ENCODE measurements at regions not wholly inside any gene's neighbourhood (a gene's known extent, or its start where the extent isn't known, plus 50 kb on each side); places are given as distances from the start of the nearest gene placed in this dataset.
A peak's percentile ranks its signal among the peaks of the same experiment; 100 is the strongest.
"Not testable (repeated sequence)": the region's sequence is repeated elsewhere in the genome, so short reads cannot be mapped to it uniquely, and the experiment has no call there.

- TF ChIP-seq CTCF (conservative IDR thresholded peaks at IDR 0.05 in 1 of 2, IDR thresholded peaks at IDR 0.05 in 1 of 2; ENCODE audit: low read depth in 1 of 2, low read length in 2 of 2) (no peak), EZH2 (IDR thresholded peaks at IDR 0.05; ENCODE audit: low read length, missing control alignments) (no peak)
- DNase-seq (ENCODE audit: low read depth in 2 of 2): peak; percentile 90 to 94
- no peak overlapping the region for H3K4me3 ChIP-seq (replicated peaks in 1 of 4; ENCODE audit: control extremely low read depth in 1 of 4, insufficient read depth in 1 of 4, low read depth in 3 of 4, low read length in 4 of 4)
- peak overlapping the region; percentile 46 for H3K27ac ChIP-seq (ENCODE audit: insufficient read depth, low read length)
- no peaks in the 10 kb centered on the region for H3K36me3 ChIP-seq (ENCODE audit: control insufficient read depth, insufficient read depth, low read length)
- H3K9me3 ChIP-seq (ENCODE audit: control insufficient read depth, insufficient read depth, low read depth, low read length): no peaks in the 10 kb centered on the region
- no peak overlapping the region for H3K9ac ChIP-seq (ENCODE audit: insufficient read depth, low read length)
- H3K27me3 ChIP-seq (ENCODE audit: control insufficient read depth, insufficient read depth, low read length): no peaks in the 10 kb centered on the region
- peak overlapping the region; percentile 81 for H3K4me2 ChIP-seq (ENCODE audit: extremely low read depth, insufficient read depth, low read length)
- H3K79me2 ChIP-seq (ENCODE audit: control insufficient read depth, insufficient read depth, low read length): no peaks in the 10 kb centered on the region
- H2AFZ ChIP-seq (ENCODE audit: low read length): no peak overlapping the region
- H3K4me1 ChIP-seq (ENCODE audit: control insufficient read depth, extremely low read depth, insufficient read depth, low read length): peaks cover 31% of the 10 kb centered on the region
- H4K20me1 ChIP-seq (ENCODE audit: control insufficient read depth, extremely low read depth, insufficient read depth, low read length): no peaks in the 10 kb centered on the region
These were observed 185.8 kb downstream of the HS3ST3A1 start for GRCh38 chr17:13415871-13416416.

- not testable (repeated sequence) for H3K4me2 ChIP-seq (ENCODE audit: extremely low read depth, insufficient read depth, low read length); H3K9me3 ChIP-seq (ENCODE audit: control insufficient read depth, insufficient read depth, low read depth, low read length); H3K9ac ChIP-seq (ENCODE audit: insufficient read depth, low read length); DNase-seq (ENCODE audit: low read depth in 2 of 2); H4K20me1 ChIP-seq (ENCODE audit: control insufficient read depth, extremely low read depth, insufficient read depth, low read length); H3K4me3 ChIP-seq (replicated peaks in 1 of 4; ENCODE audit: control extremely low read depth in 1 of 4, insufficient read depth in 1 of 4, low read depth in 3 of 4, low read length in 4 of 4); H2AFZ ChIP-seq (ENCODE audit: low read length); H3K27ac ChIP-seq (ENCODE audit: insufficient read depth, low read length); H3K27me3 ChIP-seq (ENCODE audit: control insufficient read depth, insufficient read depth, low read length); H3K79me2 ChIP-seq (ENCODE audit: control insufficient read depth, insufficient read depth, low read length); H3K36me3 ChIP-seq (ENCODE audit: control insufficient read depth, insufficient read depth, low read length)
- peaks cover 25% of the 10 kb centered on the region for H3K4me1 ChIP-seq (ENCODE audit: control insufficient read depth, extremely low read depth, insufficient read depth, low read length)
These were observed 186.5 kb downstream of the HS3ST3A1 start for GRCh38 chr17:13415200-13415599.

- no peak overlapping the region for H3K4me2 ChIP-seq (ENCODE audit: extremely low read depth, insufficient read depth, low read length)
These were observed 188.7 kb downstream of the HS3ST3A1 start for GRCh38 chr17:13413001-13413400.

More at GRCh38 chr17:13413001-13413400, 188.7 kb downstream of the HS3ST3A1 start:
- no peaks in the 10 kb centered on the region for H3K36me3 ChIP-seq (ENCODE audit: control insufficient read depth, insufficient read depth, low read length)
- no peak overlapping the region for H3K4me3 ChIP-seq (replicated peaks in 1 of 4; ENCODE audit: control extremely low read depth in 1 of 4, insufficient read depth in 1 of 4, low read depth in 3 of 4, low read length in 4 of 4)
- DNase-seq (ENCODE audit: low read depth in 2 of 2): peak; percentile 31 to 66
- H3K79me2 ChIP-seq (ENCODE audit: control insufficient read depth, insufficient read depth, low read length): no peaks in the 10 kb centered on the region
- H4K20me1 ChIP-seq (ENCODE audit: control insufficient read depth, extremely low read depth, insufficient read depth, low read length): no peaks in the 10 kb centered on the region
- peaks cover 23% of the 10 kb centered on the region for H3K4me1 ChIP-seq (ENCODE audit: control insufficient read depth, extremely low read depth, insufficient read depth, low read length)
- no peaks in the 10 kb centered on the region for H3K9me3 ChIP-seq (ENCODE audit: control insufficient read depth, insufficient read depth, low read depth, low read length)
- H3K27ac ChIP-seq (ENCODE audit: insufficient read depth, low read length): no peak overlapping the region
- H2AFZ ChIP-seq (ENCODE audit: low read length): no peak overlapping the region
- no peaks in the 10 kb centered on the region for H3K27me3 ChIP-seq (ENCODE audit: control insufficient read depth, insufficient read depth, low read length)
- no peak overlapping the region for H3K9ac ChIP-seq (ENCODE audit: insufficient read depth, low read length)
- TF ChIP-seq CTCF (conservative IDR thresholded peaks at IDR 0.05 in 1 of 2, IDR thresholded peaks at IDR 0.05 in 1 of 2; ENCODE audit: low read depth in 1 of 2, low read length in 2 of 2): no peak
- TF ChIP-seq EZH2 (IDR thresholded peaks at IDR 0.05; ENCODE audit: low read length, missing control alignments): no peak

Data from fibroblast of lung (primary cell).